CD4-positive, alpha-beta T cell (primary cell): ENCODE measurements at regions not wholly inside any gene's neighbourhood (a gene's known extent, or its start where the extent isn't known, plus 50 kb on each side); places are given as distances from the start of the nearest gene placed in this dataset.

Experiments used
- ATAC-seq: fragments of 200-7000 bp; cut with Tn5 transposase; one replicate; pipeline ENCODE4 v1.10.0; 2022; ENCODE audit warnings: mild to moderate bottlenecking; ENCODE audit not compliant: poor library complexity
- CTCF ChIA-PET: fragments of 350-600 bp; sonication (Branson Sonifier 250); formaldehyde crosslinking; loops from one replicate; lab custom pipeline; 2021; ENCODE audit warnings: antibody characterized with exemption, inconsistent platforms; lab: Charles Lee
- POLR2A ChIA-PET: fragments of 350-600 bp; sonication (Branson Sonifier 250); formaldehyde crosslinking; loops from one replicate; lab custom pipeline; 2021; ENCODE audit warnings: antibody characterized with exemption, inconsistent platforms; lab: Charles Lee
- DNase-seq, 14 experiments: peaks; one replicate each; pipeline ENCODE4 v3.0.0-alpha.2; 2013 to 2020; ENCODE audit warnings: mixed read lengths in 2 of 14
- H3K27ac ChIP-seq, 2 donors: one replicate each; pipeline versions ENCODE4 v1.5.1 to v1.7.0; 2013; ENCODE audit warnings: low read length in 2 of 2, low read depth in 1 of 2, mild to moderate bottlenecking in 1 of 2
- H3K27me3 ChIP-seq, 2 experiments: 1 replicate in 1 of 2; 2 replicates in 1 of 2; pipeline versions ENCODE4 v1.6.1 to v1.7.0; 2013; ENCODE audit warnings: low read length in 2 of 2, control low read depth in 1 of 2, mild to moderate bottlenecking in 1 of 2, moderate library complexity in 1 of 2; ENCODE audit not compliant: insufficient read depth in 2 of 2, control insufficient read depth in 1 of 2
- H3K36me3 ChIP-seq: one replicate; pipeline ENCODE4 v1.6.1; 2013; ENCODE audit warnings: low read length, control low read depth; ENCODE audit not compliant: insufficient read depth
- H3K4me1 ChIP-seq: one replicate; pipeline ENCODE4 v1.6.1; 2013; ENCODE audit warnings: low read length, control low read depth; ENCODE audit not compliant: insufficient read depth
- H3K4me3 ChIP-seq: one replicate; pipeline ENCODE4 v1.5.1; 2013; ENCODE audit warnings: mild to moderate bottlenecking, low read length, moderate library complexity
- H3K9me3 ChIP-seq, 2 experiments: 1 replicate in 1 of 2; 2 replicates in 1 of 2; pipeline versions ENCODE4 v1.6.1 to v1.7.0; 2013; ENCODE audit warnings: low read length in 2 of 2, mild to moderate bottlenecking in 2 of 2, control low read depth in 1 of 2, moderate library complexity in 1 of 2; ENCODE audit not compliant: control insufficient read depth in 1 of 2, insufficient read depth in 1 of 2
- H3K27ac Mint-ChIP-seq: one replicate; pipeline ENCODE4 v1.8.0; 2020; ENCODE audit warnings: mixed read lengths
- H3K27me3 Mint-ChIP-seq: one replicate; pipeline ENCODE4 v1.8.0; 2021; ENCODE audit warnings: mixed read lengths
- H3K36me3 Mint-ChIP-seq: one replicate; pipeline ENCODE4 v1.8.0; 2021; ENCODE audit warnings: low read depth, mixed read lengths
- H3K4me1 Mint-ChIP-seq: one replicate; pipeline ENCODE4 v1.8.0; 2021; ENCODE audit warnings: low read depth, mixed read lengths
- H3K4me3 Mint-ChIP-seq: one replicate; pipeline ENCODE4 v1.8.0; 2020; ENCODE audit warnings: mild to moderate bottlenecking, mixed read lengths
- H3K9me3 Mint-ChIP-seq: one replicate; pipeline ENCODE4 v1.8.0; 2020; ENCODE audit warnings: mixed read lengths
- CTCF ChIP-seq: fragments of 200-600 bp; IDR thresholded peaks from one replicate; pipeline ENCODE4 v1.8.0; 2022; ENCODE audit warnings: antibody characterized with exemption, mild to moderate bottlenecking
- intact Hi-C, 2 experiments: fragments of 100-400 bp; cut with DNase I in 1 of 2; cut with micrococcal nuclease in 1 of 2; formaldehyde crosslinking; loops; one replicate each; pipeline versions ENCODE4 v1.15.1 to v1.9.0; 2023 to 2025; cut with DNase I, micrococcal nuclease

GRCh38 chr16:5200123-5200522, 102.5 kb upstream of the EEF2KMT start:
- DNase-seq (no peak), ATAC-seq (no peak)
- H3K4me1 Mint-ChIP-seq: no peaks in the 10 kb centered on the region
- no peaks in the 10 kb centered on the region for H3K9me3 Mint-ChIP-seq
- no peak overlapping the region for H3K27ac ChIP-seq
- no peaks in the 10 kb centered on the region for H3K36me3 ChIP-seq
- H3K4me3 ChIP-seq: no peak overlapping the region
- peaks cover 0 to 3% of the 10 kb centered on the region in 2 experiments for H3K9me3 ChIP-seq
- H3K27me3 ChIP-seq: peaks cover 0 to 8% of the 10 kb centered on the region in 2 experiments
- no peak for TF ChIP-seq CTCF
- POLR2A ChIA-PET: no interaction called here
- CTCF ChIA-PET: no interaction called here
- intact Hi-C loops: no loop called here
- no peaks in the 10 kb centered on the region for H3K36me3 Mint-ChIP-seq
- H3K4me1 ChIP-seq: no peaks in the 10 kb centered on the region
- H3K27me3 Mint-ChIP-seq: peaks cover 18% of the 10 kb centered on the region
- H3K27ac Mint-ChIP-seq: no peak overlapping the region
- H3K4me3 Mint-ChIP-seq: no peak overlapping the region

GRCh38 chr16:5196204-5196603, 98.6 kb upstream of the EEF2KMT start:
- POLR2A ChIA-PET: no interaction called here
- Mint-ChIP-seq H3K27me3 (peaks cover 24% of the 10 kb centered on the region), H3K27ac (no peak overlapping the region)

GRCh38 chr16:5193861-5194260, 96.3 kb upstream of the EEF2KMT start:
- Histone ChIP-seq H3K4me3 (no peak overlapping the region), H3K9me3 (peaks cover 0 to 3% of the 10 kb centered on the region in 2 experiments), H3K36me3 (no peaks in the 10 kb centered on the region), H3K27ac (no peak overlapping the region), H3K4me1 (no peaks in the 10 kb centered on the region), H3K27me3 (peaks cover 2 to 8% of the 10 kb centered on the region in 2 experiments)
- H3K36me3 Mint-ChIP-seq: no peaks in the 10 kb centered on the region
- ATAC-seq (no peak), DNase-seq (no peak)
- ChIA-PET CTCF (no interaction called here), POLR2A (no interaction called here)
- no peak overlapping the region for H3K27ac Mint-ChIP-seq
- no peaks in the 10 kb centered on the region for H3K9me3 Mint-ChIP-seq
- no peak overlapping the region for H3K4me3 Mint-ChIP-seq
- intact Hi-C loops: no loop called here
- peaks cover 24% of the 10 kb centered on the region for H3K27me3 Mint-ChIP-seq
- no peak for TF ChIP-seq CTCF
- no peaks in the 10 kb centered on the region for H3K4me1 Mint-ChIP-seq

More at GRCh38 chr16:5196204-5196603, 98.6 kb upstream of the EEF2KMT start:
- Histone ChIP-seq H3K27ac (no peak overlapping the region), H3K9me3 (peaks cover 0 to 3% of the 10 kb centered on the region in 2 experiments), H3K4me3 (no peak overlapping the region), H3K4me1 (no peaks in the 10 kb centered on the region), H3K36me3 (no peaks in the 10 kb centered on the region), H3K27me3 (peaks cover 2 to 8% of the 10 kb centered on the region in 2 experiments)
- H3K36me3 Mint-ChIP-seq: no peaks in the 10 kb centered on the region
- H3K4me3 Mint-ChIP-seq: no peak overlapping the region
- ATAC-seq: no peak
- H3K9me3 Mint-ChIP-seq: no peaks in the 10 kb centered on the region
- CTCF ChIA-PET: no interaction called here
- no peaks in the 10 kb centered on the region for H3K4me1 Mint-ChIP-seq
- DNase-seq: no peak
- intact Hi-C loops: no loop called here
- no peak for TF ChIP-seq CTCF
